Activated CD4-positive, alpha-beta T cell treated with anti-CD3 and anti-CD28 coated beads, Interleukin-2, amount 50 U/mL, for 24 hours (primary cell): ENCODE measurements at regions not wholly inside any gene's neighbourhood (a gene's known extent, or its start where the extent isn't known, plus 50 kb on each side); places are given as distances from the start of the nearest gene placed in this dataset.

Source experiments
- DNase-seq, 2 donors: peaks; one replicate each; pipeline ENCODE4 v3.0.0-alpha.2; 2020; ENCODE audit warnings: low read depth in 1 of 2, low spot score in 1 of 2

- DNase-seq = no peak
Measured at GRCh38 chr2:225097035-225097434, 54.8 kb upstream of the DOCK10 start.
